ENCODE measurements at regions not wholly inside any gene's neighbourhood (a gene's known extent, or its start where the extent isn't known, plus 50 kb on each side); places are given as distances from the start of the nearest gene placed in this dataset.
"Not testable (repeated sequence)": the region's sequence is repeated elsewhere in the genome, so short reads cannot be mapped to it uniquely, and the experiment has no call there.

GRCh38 chrX:51144828-51145442 lies 187.7 kb upstream of the NUDT10 start:
- FAIRE-seq (peak; percentile 75), DNase-seq (ENCODE audit: extremely low spot score, insufficient read length, low read depth) (no peak)

DNA sequence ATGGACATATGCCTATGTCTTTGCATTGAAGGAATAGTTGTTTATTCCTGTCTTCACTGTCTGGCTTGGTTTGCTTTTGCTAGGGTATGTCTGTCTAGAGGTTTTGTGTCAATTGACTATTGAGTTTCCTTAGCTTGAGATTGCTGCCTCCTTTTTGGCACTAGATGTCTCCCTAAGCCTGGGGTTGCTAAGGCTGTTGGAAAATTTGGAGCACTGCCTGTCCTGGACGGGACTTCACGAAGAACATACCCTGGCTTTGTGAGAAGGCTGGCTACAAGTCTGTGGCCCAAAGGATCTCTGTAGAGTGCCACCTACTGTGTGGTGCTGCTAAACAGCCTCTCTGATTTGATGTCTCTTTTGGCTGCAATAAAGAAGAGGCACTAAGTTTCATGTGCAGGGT lies 183.8 kb upstream of the NUDT10 start:
- no peak for FAIRE-seq
- DNase-seq (ENCODE audit: extremely low spot score, insufficient read length, low read depth), result no peak

DNA sequence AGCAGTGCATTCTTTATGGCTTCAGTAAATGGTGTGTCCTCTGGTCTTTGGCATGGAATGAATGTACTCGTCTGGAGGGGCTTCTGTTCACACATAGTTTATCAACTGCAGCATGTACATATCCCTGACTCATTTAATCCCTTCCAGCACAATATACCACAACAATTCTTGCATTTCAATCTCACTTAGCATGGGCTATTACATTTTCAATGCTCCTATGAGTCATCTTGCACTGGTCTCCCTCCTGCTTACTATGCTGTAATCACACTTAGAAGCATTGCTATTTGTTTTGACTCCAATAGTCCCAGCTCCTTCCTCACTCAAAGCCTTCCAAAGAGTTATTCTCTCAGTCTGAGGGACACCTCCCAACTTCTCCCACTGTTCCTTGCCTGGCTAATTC lies 180.9 kb upstream of the NUDT10 start:
- FAIRE-seq (no peak), DNase-seq (ENCODE audit: extremely low spot score, insufficient read length, low read depth) (no peak)

- FAIRE-seq (no peak), DNase-seq (ENCODE audit: extremely low spot score, insufficient read length, low read depth) (no peak)
Measured at GRCh38 chrX:51155157-51155556, 177.5 kb upstream of the NUDT10 start.

DNA sequence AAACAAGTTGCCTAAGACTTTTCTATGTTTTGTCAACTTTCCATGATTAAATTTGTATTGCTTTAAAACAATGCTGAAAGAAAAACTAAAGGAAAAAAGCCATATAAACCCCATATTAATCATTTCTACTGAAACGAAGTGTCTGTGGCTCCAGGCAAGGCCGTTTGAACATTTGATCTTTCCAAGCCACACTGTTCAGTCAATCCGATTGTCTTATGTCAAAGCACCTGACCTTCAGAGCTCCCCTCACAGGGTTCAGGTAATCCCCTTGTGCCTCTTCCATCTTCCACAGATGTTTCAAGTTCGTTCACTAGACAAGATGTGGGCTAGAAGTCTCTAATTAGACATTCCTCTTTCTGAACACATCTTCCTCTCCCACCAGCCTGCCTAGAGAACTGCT lies 177.1 kb upstream of the NUDT10 start:
- DNase-seq (ENCODE audit: extremely low spot score, insufficient read length, low read depth) (no peak), FAIRE-seq (no peak)

- DNase-seq (ENCODE audit: extremely low spot score, insufficient read length, low read depth) (no peak), FAIRE-seq (no peak)
Measured at GRCh38 chrX:51158231-51158630, 174.4 kb upstream of the NUDT10 start.

DNA sequence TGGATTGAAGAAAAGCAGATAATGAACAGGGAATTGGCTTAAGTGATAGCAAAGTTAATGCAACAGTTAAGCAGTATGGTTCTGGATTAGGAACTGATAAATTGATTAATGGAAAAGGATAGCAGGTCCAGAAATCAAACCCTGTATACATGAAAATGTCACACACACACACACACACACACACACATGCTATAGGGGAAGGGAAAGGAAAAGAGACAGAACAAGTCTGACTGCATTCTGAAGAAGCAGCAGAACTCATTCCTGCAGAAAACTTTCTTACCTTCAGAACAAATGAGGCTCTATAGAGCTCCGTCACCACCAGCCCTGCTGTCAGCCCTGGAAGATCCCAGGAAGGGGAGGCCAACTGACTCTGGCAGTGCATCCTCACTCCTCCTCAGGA lies 173.2 kb upstream of the NUDT10 start:
- not testable (repeated sequence) for FAIRE-seq; DNase-seq (ENCODE audit: extremely low spot score, insufficient read length, low read depth)

- DNase-seq (ENCODE audit: extremely low spot score, insufficient read length, low read depth) (no peak), FAIRE-seq (no peak)
Measured at GRCh38 chrX:51163730-51164129, 168.9 kb upstream of the NUDT10 start.

- DNase-seq (ENCODE audit: extremely low spot score, insufficient read length, low read depth); FAIRE-seq: not testable (repeated sequence)
Measured at GRCh38 chrX:51178356-51178900, 154.2 kb upstream of the NUDT10 start.

GRCh38 chrX:51179805-51180204 lies 152.8 kb upstream of the NUDT10 start:
- not testable (repeated sequence) for DNase-seq (ENCODE audit: extremely low spot score, insufficient read length, low read depth); FAIRE-seq

GRCh38 chrX:51182545-51182944 lies 150.1 kb upstream of the NUDT10 start:
- DNase-seq (ENCODE audit: extremely low spot score, insufficient read length, low read depth) (no peak), FAIRE-seq (no peak)

GRCh38 chrX:51192104-51192503 lies 140.5 kb upstream of the NUDT10 start:
- FAIRE-seq (no peak), DNase-seq (ENCODE audit: extremely low spot score, insufficient read length, low read depth) (no peak)

DNA sequence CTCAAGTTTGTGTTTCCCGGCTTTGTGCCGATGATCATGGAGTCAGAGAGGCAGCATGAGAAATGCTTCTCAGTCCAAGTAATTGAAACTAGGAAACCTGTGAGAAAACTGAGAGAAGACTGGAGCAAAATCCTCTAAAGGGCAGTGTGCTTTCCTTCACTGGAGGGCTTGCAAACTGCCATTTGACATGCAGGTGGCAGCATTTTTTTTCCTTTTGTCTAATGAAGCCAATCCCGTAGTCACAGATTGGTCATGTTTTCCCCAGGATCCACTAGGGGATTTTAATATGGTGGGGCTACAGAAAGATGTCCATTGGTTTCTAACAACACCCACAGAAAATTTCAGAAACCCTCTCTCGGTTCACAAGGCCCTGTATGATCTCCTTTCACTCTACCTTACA lies 117.4 kb upstream of the NUDT10 start:
- FAIRE-seq, result no peak
- no peak for DNase-seq (ENCODE audit: extremely low spot score, insufficient read length, low read depth)

- DNase-seq (ENCODE audit: extremely low spot score, insufficient read length, low read depth) (no peak), FAIRE-seq (no peak)
Measured at GRCh38 chrX:51215856-51216255, 116.8 kb upstream of the NUDT10 start.

- DNase-seq (ENCODE audit: extremely low spot score, insufficient read length, low read depth), result no peak
- no peak for FAIRE-seq
Measured at GRCh38 chrX:51242212-51242611, 90.4 kb upstream of the NUDT10 start.

DNA sequence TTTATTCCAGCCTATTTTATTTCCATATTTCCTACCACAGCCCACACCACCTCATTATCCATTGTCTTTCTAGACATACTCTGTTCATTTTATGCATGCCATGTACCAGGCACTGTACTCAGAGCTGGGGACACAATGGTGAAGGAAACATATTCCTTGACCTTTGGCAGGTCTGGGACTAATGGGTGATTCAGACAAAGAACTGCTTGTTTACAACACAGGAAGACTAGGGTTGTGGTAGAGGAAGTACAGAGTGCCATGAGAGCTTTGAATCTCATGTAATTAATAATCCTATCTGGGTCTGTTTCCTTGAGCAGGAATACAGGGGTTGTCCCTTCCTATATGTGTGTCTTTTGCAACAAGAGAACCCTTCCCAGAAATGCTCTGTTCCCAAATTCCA lies 75.1 kb upstream of the NUDT10 start:
- DNase-seq (ENCODE audit: extremely low spot score, insufficient read length, low read depth) (no peak), FAIRE-seq (no peak)

GRCh38 chrX:51262271-51262670 lies 70.4 kb upstream of the NUDT10 start:
- not testable (repeated sequence) for FAIRE-seq; DNase-seq (ENCODE audit: extremely low spot score, insufficient read length, low read depth)

DNA sequence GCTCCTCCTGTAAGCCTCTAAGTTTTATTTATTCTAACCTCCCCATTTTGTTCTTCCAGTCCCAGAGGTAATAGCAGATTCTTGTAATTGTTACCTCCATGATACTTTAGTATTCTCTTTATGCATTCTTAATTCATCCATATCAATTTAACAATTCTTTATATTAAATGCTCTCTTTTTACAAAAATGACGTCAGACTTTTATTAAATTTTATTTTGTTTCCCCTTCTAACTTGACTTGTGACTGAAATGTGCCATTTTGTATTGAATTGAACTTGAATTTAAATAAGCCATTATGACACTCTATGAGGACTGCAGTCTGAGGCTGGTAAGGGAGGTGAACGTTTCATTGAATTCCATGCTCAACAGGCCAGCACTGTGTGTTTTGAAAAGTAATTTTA lies 60.0 kb upstream of the NUDT10 start:
- DNase-seq (ENCODE audit: extremely low spot score, insufficient read length, low read depth), result no peak

DNA sequence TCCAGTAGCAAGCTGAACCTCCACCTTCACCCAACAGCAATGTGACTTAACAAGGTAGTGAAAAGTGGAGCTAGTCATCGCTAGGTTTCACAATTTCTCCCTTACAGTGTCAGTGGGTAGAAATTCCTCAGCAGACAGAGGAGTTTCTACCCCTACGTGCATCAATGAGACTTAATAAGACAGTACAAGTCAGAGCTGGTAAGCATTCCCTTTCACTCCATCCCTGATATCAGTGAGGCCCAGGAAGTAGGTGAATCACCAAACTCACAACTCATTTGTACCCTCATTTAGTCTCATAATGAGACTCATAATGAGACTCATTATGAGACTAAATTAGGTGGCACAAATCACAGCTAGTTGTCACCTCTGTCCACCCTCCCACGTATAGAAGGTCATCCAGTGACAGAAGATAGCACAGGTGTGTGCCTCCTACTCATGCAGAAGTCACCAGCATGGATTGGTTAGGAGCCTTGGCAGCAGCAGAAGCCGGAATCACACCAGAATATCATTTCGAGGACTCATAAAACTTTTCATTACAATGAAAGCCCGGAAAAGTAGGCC lies 50.8 kb upstream of the NUDT10 start:
- DNase-seq (ENCODE audit: extremely low spot score, insufficient read length, low read depth) (no peak), FAIRE-seq (no peak)

More for the DNA sequence above, 60.0 kb upstream of the NUDT10 start:
- FAIRE-seq, result no peak
